DOHH2 (cell line): ENCODE measurements at regions not wholly inside any gene's neighbourhood (a gene's known extent, or its start where the extent isn't known, plus 50 kb on each side); places are given as distances from the start of the nearest gene placed in this dataset.

ENCODE experiments used
- H3F3A ChIP-seq: fragments of 200-600 bp; sonication (generic), shearing (Covaris generic); 2 replicates; pipeline ENCODE4 v1.6.0; 2016; ENCODE audit warnings: antibody characterized with exemption, mild to moderate bottlenecking; ENCODE audit not compliant: control insufficient read depth, insufficient read depth
- H3K27ac ChIP-seq: fragments of 200-600 bp; sonication (generic); 2 replicates; pipeline ENCODE4 v1.5.1; 2014; ENCODE audit warnings: low read depth, mild to moderate bottlenecking, low read length, moderate library complexity
- H3K27me3 ChIP-seq: fragments of 200-600 bp; sonication (generic); 2 replicates; pipeline ENCODE4 v1.6.1; 2014; ENCODE audit warnings: mild to moderate bottlenecking, low read length, mixed read lengths; ENCODE audit not compliant: control insufficient read depth
- H3K36me3 ChIP-seq: fragments of 200-600 bp; sonication (generic); 2 replicates; pipeline ENCODE4 v1.6.1; 2014; ENCODE audit warnings: mild to moderate bottlenecking, low read length, moderate library complexity, mixed read lengths; ENCODE audit not compliant: control insufficient read depth
- H3K4me1 ChIP-seq: fragments of 200-600 bp; sonication (generic); 2 replicates; pipeline ENCODE4 v1.6.1; 2014; ENCODE audit warnings: mild to moderate bottlenecking, low read length, mixed read lengths; ENCODE audit not compliant: control insufficient read depth
- H3K4me2 ChIP-seq: fragments of 200-600 bp; sonication (generic); 2 replicates; pipeline ENCODE4 v1.6.0; 2014; ENCODE audit warnings: mild to moderate bottlenecking, low read length, moderate library complexity
- H3K4me3 ChIP-seq: fragments of 200-600 bp; sonication (generic); 2 replicates; pipeline ENCODE4 v1.5.1; 2014; ENCODE audit warnings: mild to moderate bottlenecking, low read length, mixed read lengths
- H3K79me2 ChIP-seq: fragments of 200-600 bp; sonication (generic); 2 replicates; pipeline ENCODE4 v1.6.1; 2014; ENCODE audit warnings: mild to moderate bottlenecking, low read length, mixed read lengths; ENCODE audit not compliant: control insufficient read depth
- H3K9me2 ChIP-seq: fragments of 200-600 bp; sonication (generic); replicated peaks from 2 replicates; pipeline ENCODE4 v1.6.1; 2014; ENCODE audit warnings: mild to moderate bottlenecking, low read length, mixed read lengths; ENCODE audit not compliant: control insufficient read depth
- H3K9me3 ChIP-seq: fragments of 200-600 bp; sonication (generic); 2 replicates; pipeline ENCODE4 v1.6.1; 2014; ENCODE audit warnings: antibody characterized with exemption, low read length, mixed read lengths; ENCODE audit not compliant: control insufficient read depth, insufficient read depth
- H4K20me1 ChIP-seq: fragments of 200-600 bp; sonication (generic); 2 replicates; pipeline ENCODE4 v1.6.0; 2014; ENCODE audit warnings: low read depth, mild to moderate bottlenecking, antibody characterized with exemption, low read length, moderate library complexity; ENCODE audit not compliant: control insufficient read depth, insufficient read depth
- EZH2phosphoT487 ChIP-seq: fragments of 200-600 bp; sonication (generic); IDR thresholded peaks from 2 replicates; pipeline ENCODE4 v1.6.1; 2017; ENCODE audit warnings: borderline replicate concordance, mild to moderate bottlenecking, antibody characterized with exemption, low read length, moderate library complexity, mixed read lengths
- TF ChIP-seq, protein P1 (sequence below): fragments of 200-600 bp; sonication (generic); IDR thresholded peaks from one replicate; pipeline ENCODE4 v1.5.1; 2014; ENCODE audit warnings: antibody characterized with exemption, mild to moderate bottlenecking, low read depth, low read length; ENCODE audit not compliant: poor library complexity, severe bottlenecking

DNA sequence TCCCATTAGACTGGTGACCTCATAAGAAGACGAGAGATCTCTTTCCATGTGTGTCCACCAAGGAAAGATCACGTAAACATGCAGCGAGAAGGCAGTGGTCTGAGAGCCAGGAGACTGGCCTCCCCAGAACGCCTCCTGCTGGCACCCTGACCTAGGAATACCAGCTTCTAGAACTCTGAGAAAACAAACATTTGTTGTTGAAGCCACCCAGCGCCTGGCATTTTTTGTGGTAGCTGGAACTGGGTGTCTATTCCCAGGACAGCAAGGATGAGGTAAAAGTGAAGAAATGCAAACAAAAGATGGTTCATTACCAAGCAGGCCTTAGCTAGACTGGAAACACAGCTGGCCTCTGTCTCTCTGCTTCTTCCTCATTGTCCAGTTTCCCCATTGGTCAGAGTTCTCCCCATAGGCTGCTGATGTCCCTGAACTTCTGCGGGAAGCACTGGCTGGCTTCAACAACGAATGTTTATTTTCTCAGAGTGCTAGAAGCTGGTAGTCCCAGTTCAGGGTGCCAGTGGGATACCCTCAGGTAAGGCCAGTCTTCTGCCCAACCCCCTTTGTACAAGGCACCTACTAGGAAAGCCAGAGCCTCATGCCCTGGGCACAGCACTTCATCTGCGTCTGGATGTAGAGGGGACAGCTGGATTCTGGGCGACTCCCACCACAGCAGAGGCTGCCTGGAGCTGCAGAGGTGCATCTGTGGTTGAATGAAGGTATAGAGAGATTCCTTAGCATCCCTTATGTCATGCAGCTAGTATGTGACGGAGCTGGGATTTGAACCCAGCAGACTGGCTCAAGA is 304.9 kb downstream of the TCERG1L start:
- Histone ChIP-seq H3K9me3 (no peaks in the 10 kb centered on the region), H3K27ac (no peak overlapping the region), H3K9me2 (no peaks in the 10 kb centered on the region), H3K4me3 (no peak overlapping the region), H3K79me2 (no peaks in the 10 kb centered on the region), H3K4me1 (no peaks in the 10 kb centered on the region), H3K36me3 (no peaks in the 10 kb centered on the region), H3K4me2 (no peak overlapping the region), H4K20me1 (no peaks in the 10 kb centered on the region), H3K27me3 (no peaks in the 10 kb centered on the region), H3F3A (no peaks in the 10 kb centered on the region)
- no peak for TF ChIP-seq EZH2phosphoT487
- TF ChIP-seq, protein P1, sequence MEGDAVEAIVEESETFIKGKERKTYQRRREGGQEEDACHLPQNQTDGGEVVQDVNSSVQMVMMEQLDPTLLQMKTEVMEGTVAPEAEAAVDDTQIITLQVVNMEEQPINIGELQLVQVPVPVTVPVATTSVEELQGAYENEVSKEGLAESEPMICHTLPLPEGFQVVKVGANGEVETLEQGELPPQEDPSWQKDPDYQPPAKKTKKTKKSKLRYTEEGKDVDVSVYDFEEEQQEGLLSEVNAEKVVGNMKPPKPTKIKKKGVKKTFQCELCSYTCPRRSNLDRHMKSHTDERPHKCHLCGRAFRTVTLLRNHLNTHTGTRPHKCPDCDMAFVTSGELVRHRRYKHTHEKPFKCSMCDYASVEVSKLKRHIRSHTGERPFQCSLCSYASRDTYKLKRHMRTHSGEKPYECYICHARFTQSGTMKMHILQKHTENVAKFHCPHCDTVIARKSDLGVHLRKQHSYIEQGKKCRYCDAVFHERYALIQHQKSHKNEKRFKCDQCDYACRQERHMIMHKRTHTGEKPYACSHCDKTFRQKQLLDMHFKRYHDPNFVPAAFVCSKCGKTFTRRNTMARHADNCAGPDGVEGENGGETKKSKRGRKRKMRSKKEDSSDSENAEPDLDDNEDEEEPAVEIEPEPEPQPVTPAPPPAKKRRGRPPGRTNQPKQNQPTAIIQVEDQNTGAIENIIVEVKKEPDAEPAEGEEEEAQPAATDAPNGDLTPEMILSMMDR = no peak

DNA sequence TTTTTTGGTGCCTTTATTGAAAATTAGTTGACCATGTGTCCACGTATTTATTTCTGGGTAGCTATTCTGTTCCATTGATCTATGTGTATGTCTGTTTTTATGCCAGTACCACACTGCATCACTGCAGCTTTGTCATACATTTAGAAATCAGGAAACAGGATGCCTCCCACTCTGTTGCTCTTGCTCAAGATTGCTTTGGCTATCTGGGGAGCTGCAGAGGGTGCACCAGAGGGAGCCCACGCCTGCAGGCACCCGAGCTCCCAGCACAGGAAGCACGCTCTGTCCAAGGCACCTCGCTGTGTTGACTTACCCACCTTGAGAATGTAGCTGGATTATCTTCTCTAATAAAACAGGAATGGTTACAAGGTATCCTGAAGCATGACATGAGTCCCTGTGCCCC is 301.7 kb downstream of the TCERG1L start:
- no peaks in the 10 kb centered on the region for H3K4me1 ChIP-seq
- H3K9me2 ChIP-seq = no peaks in the 10 kb centered on the region
- TF ChIP-seq, protein P1 = no peak
- no peak for TF ChIP-seq EZH2phosphoT487
- H3K9me3 ChIP-seq = no peaks in the 10 kb centered on the region
- no peaks in the 10 kb centered on the region for H4K20me1 ChIP-seq
- no peaks in the 10 kb centered on the region for H3F3A ChIP-seq
- no peak overlapping the region for H3K27ac ChIP-seq
- H3K79me2 ChIP-seq = no peaks in the 10 kb centered on the region
- H3K27me3 ChIP-seq = no peaks in the 10 kb centered on the region
- H3K36me3 ChIP-seq = no peaks in the 10 kb centered on the region
- H3K4me3 ChIP-seq = no peak overlapping the region
- H3K4me2 ChIP-seq = no peak overlapping the region

DNA sequence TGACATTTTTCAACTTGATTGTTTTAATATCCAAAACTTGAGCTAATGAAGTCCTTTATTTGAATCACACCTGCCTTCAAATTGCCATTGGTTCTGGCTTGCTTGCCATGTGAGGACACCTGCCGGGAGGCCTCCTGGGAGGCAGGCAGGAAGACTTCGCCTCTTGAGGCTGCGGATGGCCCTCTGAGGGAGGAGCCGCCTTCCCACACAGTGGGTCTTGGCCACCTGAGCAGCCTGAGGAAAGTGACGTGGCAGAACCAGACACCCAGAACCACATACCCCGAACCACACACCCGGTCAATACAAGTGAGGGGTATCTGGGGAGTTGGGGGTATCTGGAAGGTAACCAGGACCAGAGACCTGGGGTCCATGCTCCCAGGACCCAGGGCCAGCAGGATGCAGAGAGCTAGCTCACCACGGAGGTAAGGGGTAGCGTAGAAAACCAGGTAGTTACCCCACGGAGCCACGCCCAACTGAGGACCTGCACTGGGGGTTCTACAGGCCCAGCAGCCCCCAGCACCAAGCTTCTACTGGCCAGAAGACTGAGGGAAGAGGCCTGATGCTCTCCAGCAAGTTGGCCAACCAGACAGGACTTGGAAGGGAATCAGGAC is 300.5 kb downstream of the TCERG1L start:
- Histone ChIP-seq H4K20me1 (no peaks in the 10 kb centered on the region), H3K9me2 (no peaks in the 10 kb centered on the region), H3K4me2 (no peak overlapping the region), H3K27ac (no peak overlapping the region), H3K79me2 (no peaks in the 10 kb centered on the region), H3K4me1 (no peaks in the 10 kb centered on the region), H3K9me3 (no peaks in the 10 kb centered on the region), H3K27me3 (no peaks in the 10 kb centered on the region), H3F3A (no peaks in the 10 kb centered on the region), H3K4me3 (no peak overlapping the region), H3K36me3 (no peaks in the 10 kb centered on the region)
- no peak for TF ChIP-seq EZH2phosphoT487
- TF ChIP-seq, protein P1 = no peak
